ENCODE measurements at regions not wholly inside any gene's neighbourhood (a gene's known extent, or its start where the extent isn't known, plus 50 kb on each side); places are given as distances from the start of the nearest gene placed in this dataset.

DNA sequence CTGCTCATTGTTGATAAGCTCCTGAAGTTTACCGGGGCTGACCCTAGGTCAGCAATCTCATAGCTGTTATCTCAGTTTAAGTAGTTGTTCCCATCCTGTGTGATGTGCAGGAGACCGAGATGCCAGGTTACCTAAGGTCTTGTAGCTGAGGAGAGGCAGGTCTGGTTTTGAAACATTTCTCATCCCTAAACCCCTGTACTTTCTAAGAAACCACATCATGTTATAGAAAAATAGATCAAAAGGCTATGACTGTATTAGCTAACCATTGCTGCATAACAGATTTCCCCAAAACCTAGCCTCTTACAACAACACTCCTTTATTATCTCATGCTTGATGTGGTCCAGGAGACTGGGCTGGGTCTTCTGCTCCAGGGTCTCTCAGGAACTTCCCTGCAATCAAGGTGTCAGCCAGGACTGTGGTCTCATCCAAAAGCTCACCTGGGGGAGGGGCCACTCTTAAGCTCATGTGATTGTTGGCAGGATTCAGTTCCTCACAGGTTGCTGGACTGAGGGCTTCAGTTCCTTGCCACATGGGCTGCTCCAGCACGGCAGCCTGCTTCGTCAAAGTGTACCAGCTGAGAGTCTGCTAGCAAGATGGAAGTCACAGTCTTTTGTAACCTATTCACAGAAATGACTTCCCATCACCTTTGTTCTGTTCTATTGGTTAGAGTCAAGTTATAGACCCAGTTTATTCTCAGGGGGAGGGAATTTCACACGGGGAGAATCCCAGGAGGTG, 60.9 kb upstream of the CLCN4 start:
- intact Hi-C loops (cut with DNase I, micrococcal nuclease), result no loop called here
- no peak overlapping the region for H3K4me3 ChIP-seq (ENCODE audit: low read length)
- Mint-ChIP-seq H3K27ac (peak overlapping the region; percentile 62), H3K36me3 (ENCODE audit: low read depth) (peaks cover 19% of the 10 kb centered on the region), H3K27me3 (no peaks in the 10 kb centered on the region), H3K4me3 (peak overlapping the region; percentile 62), H3K9me3 (no peaks in the 10 kb centered on the region), H3K4me1 (ENCODE audit: low read depth) (peaks cover 36% of the 10 kb centered on the region)
- no peaks in the 10 kb centered on the region for H3K9me3 ChIP-seq (ENCODE audit: control insufficient read depth in 1 of 2, insufficient read depth in 1 of 2, low read length in 2 of 2)
- no peak for TF ChIP-seq CTCF (IDR thresholded peaks at IDR 0.05)
- H3K4me1 ChIP-seq (ENCODE audit: insufficient read depth, low read length), result peaks cover 32% of the 10 kb centered on the region
- H3K36me3 ChIP-seq (ENCODE audit: insufficient read depth, low read length), result peaks cover 11% of the 10 kb centered on the region
- ChIA-PET POLR2A (interaction anchor here (1.5 to 1.6 kb wide), 2 partner anchors 10 to 80 kb away, joined by 5 to 7 read pairs; no protein-coding TSS in a partner anchor), CTCF (interaction anchor here (1.3 kb wide), 1 partner anchor 24 kb away, joined by 3 read pairs; no protein-coding TSS in a partner anchor)
- H3K27me3 ChIP-seq (ENCODE audit: control insufficient read depth in 1 of 2, insufficient read depth in 2 of 2, low read length in 2 of 2), result no peaks in the 10 kb centered on the region
- ATAC-seq (ENCODE audit: poor library complexity) (peak; percentile 10), DNase-seq (peak in 3 of 14 experiments; percentile 1 to 44 (median 30))
- no peak overlapping the region for H3K27ac ChIP-seq (ENCODE audit: low read depth in 1 of 2, low read length in 2 of 2)

DNA sequence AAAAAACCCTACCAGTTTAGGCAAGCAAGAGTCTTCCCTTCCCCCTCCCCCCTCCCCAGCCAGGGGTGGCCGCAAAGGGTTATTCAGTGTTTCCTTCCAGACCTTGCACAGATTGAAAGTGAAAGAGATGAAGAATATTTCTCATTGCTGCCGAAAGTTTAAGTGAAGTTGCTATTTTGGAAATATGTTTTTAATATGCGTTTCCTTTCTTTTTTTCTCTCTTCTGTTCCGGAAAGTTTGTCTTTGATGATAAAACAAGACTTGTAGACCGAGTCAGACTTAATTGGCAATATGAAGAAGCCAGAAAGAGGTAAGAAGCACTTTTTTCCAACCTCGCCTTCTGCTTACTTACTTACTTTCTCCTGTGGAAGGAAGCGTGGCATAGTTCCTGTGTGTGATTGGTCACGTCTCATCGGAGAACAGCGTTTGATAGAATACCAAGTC, 58.5 kb upstream of the CLCN4 start:
- POLR2A ChIA-PET, result interaction anchor here (0.5 to 1.3 kb wide), 6 partner anchors 9 to 1695 kb away, joined by 3 to 12 read pairs (median 4); no protein-coding TSS in a partner anchor
- Mint-ChIP-seq H3K36me3 (ENCODE audit: low read depth) (peaks cover 16% of the 10 kb centered on the region), H3K27me3 (no peaks in the 10 kb centered on the region), H3K27ac (peak overlapping the region; percentile 88), H3K9me3 (no peaks in the 10 kb centered on the region), H3K4me1 (ENCODE audit: low read depth) (peaks cover 36% of the 10 kb centered on the region), H3K4me3 (peak overlapping the region; percentile 94)
- CTCF ChIA-PET, result interaction anchor here (1.0 to 1.6 kb wide), 2 partner anchors 13 to 22 kb away, joined by 3 to 6 read pairs; no protein-coding TSS in a partner anchor
- TF ChIP-seq CTCF (IDR thresholded peaks at IDR 0.05), result no peak
- ATAC-seq (ENCODE audit: poor library complexity) (peak; percentile 88), DNase-seq (peak in 13 of 14 experiments; percentile 28 to 82 (median 55))
- H3K4me3 ChIP-seq (ENCODE audit: low read length), result peak overlapping the region; percentile 54
- peaks cover 13% of the 10 kb centered on the region for H3K36me3 ChIP-seq (ENCODE audit: insufficient read depth, low read length)
- no peaks in the 10 kb centered on the region for H3K27me3 ChIP-seq (ENCODE audit: control insufficient read depth in 1 of 2, insufficient read depth in 2 of 2, low read length in 2 of 2)
- peaks cover 43% of the 10 kb centered on the region for H3K4me1 ChIP-seq (ENCODE audit: insufficient read depth, low read length)
- intact Hi-C loops (cut with DNase I, micrococcal nuclease), result no loop called here
- no peaks in the 10 kb centered on the region for H3K9me3 ChIP-seq (ENCODE audit: control insufficient read depth in 1 of 2, insufficient read depth in 1 of 2, low read length in 2 of 2)
- H3K27ac ChIP-seq (ENCODE audit: low read depth in 1 of 2, low read length in 2 of 2), result peak overlapping the region; percentile 29 to 55

DNA sequence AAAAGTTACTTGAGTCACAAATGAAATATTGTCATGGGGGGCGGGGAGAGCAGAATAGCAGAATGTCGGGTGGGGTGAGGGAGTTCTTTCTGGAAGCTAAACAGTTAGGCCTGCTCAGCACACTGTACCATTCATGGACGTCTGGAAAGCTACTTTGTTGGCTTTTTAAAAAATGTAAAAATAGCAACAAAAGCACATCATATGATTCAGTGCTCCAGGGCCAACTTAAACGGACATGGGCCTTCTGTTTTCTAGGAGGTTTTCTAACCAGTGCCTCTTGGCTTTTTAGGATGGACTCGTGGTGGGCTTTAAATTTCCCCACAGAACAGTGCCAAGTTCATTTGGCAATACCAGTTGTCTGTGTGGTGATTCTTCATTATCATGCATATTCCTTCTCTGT, 57.4 kb upstream of the CLCN4 start:
- Histone ChIP-seq H3K4me1 (ENCODE audit: insufficient read depth, low read length) (peaks cover 43% of the 10 kb centered on the region), H3K27me3 (ENCODE audit: control insufficient read depth in 1 of 2, insufficient read depth in 2 of 2, low read length in 2 of 2) (no peaks in the 10 kb centered on the region), H3K4me3 (ENCODE audit: low read length) (peak overlapping the region; percentile 54), H3K9me3 (ENCODE audit: control insufficient read depth in 1 of 2, insufficient read depth in 1 of 2, low read length in 2 of 2) (no peaks in the 10 kb centered on the region), H3K27ac (ENCODE audit: low read depth in 1 of 2, low read length in 2 of 2) (peak overlapping the region in 1 of 2 donors; percentile 55), H3K36me3 (ENCODE audit: insufficient read depth, low read length) (peaks cover 15% of the 10 kb centered on the region)
- H3K27ac Mint-ChIP-seq, result peak overlapping the region; percentile 88
- peaks cover 22% of the 10 kb centered on the region for H3K36me3 Mint-ChIP-seq (ENCODE audit: low read depth)
- ChIA-PET POLR2A (interaction anchor here (1.1 to 1.3 kb wide), 3 partner anchors 8 to 14 kb away, joined by 3 to 12 read pairs (median 8); no protein-coding TSS in a partner anchor), CTCF (interaction anchor here (1.6 kb wide), 1 partner anchor 21 kb away, joined by 6 read pairs; no protein-coding TSS in a partner anchor)
- H3K4me1 Mint-ChIP-seq (ENCODE audit: low read depth), result peaks cover 36% of the 10 kb centered on the region
- no peak for TF ChIP-seq CTCF (IDR thresholded peaks at IDR 0.05)
- no peaks in the 10 kb centered on the region for H3K9me3 Mint-ChIP-seq
- H3K4me3 Mint-ChIP-seq, result peak overlapping the region; percentile 94
- intact Hi-C loops (cut with DNase I, micrococcal nuclease), result no loop called here
- DNase-seq, result no peak
- no peaks in the 10 kb centered on the region for H3K27me3 Mint-ChIP-seq
- ATAC-seq (ENCODE audit: poor library complexity), result no peak
